RWPE1 (cell line): ENCODE measurements at regions not wholly inside any gene's neighbourhood (a gene's known extent, or its start where the extent isn't known, plus 50 kb on each side); places are given as distances from the start of the nearest gene placed in this dataset.

ENCODE experiments used
- CTCF ChIA-PET: fragments of 350-600 bp; sonication (Branson Sonifier 250); formaldehyde crosslinking; extraction: SDS; loops from one replicate; lab custom pipeline; 2021; lab: Yijun Ruan, JAX
- POLR2A ChIA-PET: fragments of 400-600 bp; formaldehyde crosslinking; extraction: SDS; loops from one replicate; lab custom pipeline; 2020; ENCODE audit warnings: antibody characterized with exemption; ENCODE audit not compliant: low non-redundant PET; lab: Yijun Ruan, JAX
- DNase-seq: peaks from one replicate; pipeline ENCODE4 v3.0.0; 2012; ENCODE audit warnings: low spot score
- H3K27ac ChIP-seq: fragments of 450-650 bp; 2 replicates; pipeline ENCODE4 v1.5.1; 2017
- CTCF ChIP-seq: fragments of 450-650 bp; conservative IDR thresholded peaks from 2 replicates; pipeline ENCODE4 v1.5.1; 2017; ENCODE audit warnings: low read depth, mild to moderate bottlenecking

GRCh38 chr4:74848774-74849173, 54.5 kb upstream of the BTC start:
- no peak for DNase-seq
- POLR2A ChIA-PET = no interaction called here
- no peak overlapping the region for H3K27ac ChIP-seq
- CTCF ChIA-PET = interaction anchor here (0.7 kb wide), 1 partner anchor 207 kb away, joined by 3 read pairs; no protein-coding TSS in a partner anchor
- no peak for TF ChIP-seq CTCF

- no peak for TF ChIP-seq CTCF
- peak; percentile 15 for DNase-seq
- ChIA-PET CTCF (interaction anchor here (1.1 kb wide), 1 partner anchor 29 kb away, joined by 6 read pairs; no protein-coding TSS in a partner anchor), POLR2A (no interaction called here)
- no peak overlapping the region for H3K27ac ChIP-seq
Measured at GRCh38 chr4:74845834-74846233, 51.5 kb upstream of the BTC start.
